Activated CD8-positive, alpha-beta memory T cell treated with anti-CD3 and anti-CD28 coated beads for 4 hours (primary cell): ENCODE measurements at regions not wholly inside any gene's neighbourhood (a gene's known extent, or its start where the extent isn't known, plus 50 kb on each side); places are given as distances from the start of the nearest gene placed in this dataset.

ENCODE experiments used
- DNase-seq, 2 donors: peaks; one replicate each; pipeline ENCODE4 v3.0.0-alpha.2; 2020; ENCODE audit warnings: low read depth in 2 of 2

DNA sequence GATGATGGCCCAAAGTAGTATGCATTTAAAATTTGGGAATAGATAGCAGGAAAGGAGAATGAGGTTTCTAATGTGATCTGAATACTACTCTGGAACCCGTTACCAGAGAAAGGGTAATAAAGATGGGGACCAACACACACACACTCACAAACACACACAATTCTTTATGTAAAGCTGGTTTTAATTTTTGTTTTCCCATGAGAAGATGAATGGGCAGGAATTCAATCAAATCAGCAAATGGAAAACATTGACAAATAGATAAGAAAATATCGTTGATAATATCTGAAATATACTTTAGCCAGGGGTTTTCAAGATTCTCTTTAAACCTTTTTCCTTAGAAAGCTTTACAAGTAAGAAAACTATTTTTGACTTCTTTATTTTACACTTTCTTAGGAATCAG is 303.0 kb downstream of the PRL start:
- no peak for DNase-seq

DNA sequence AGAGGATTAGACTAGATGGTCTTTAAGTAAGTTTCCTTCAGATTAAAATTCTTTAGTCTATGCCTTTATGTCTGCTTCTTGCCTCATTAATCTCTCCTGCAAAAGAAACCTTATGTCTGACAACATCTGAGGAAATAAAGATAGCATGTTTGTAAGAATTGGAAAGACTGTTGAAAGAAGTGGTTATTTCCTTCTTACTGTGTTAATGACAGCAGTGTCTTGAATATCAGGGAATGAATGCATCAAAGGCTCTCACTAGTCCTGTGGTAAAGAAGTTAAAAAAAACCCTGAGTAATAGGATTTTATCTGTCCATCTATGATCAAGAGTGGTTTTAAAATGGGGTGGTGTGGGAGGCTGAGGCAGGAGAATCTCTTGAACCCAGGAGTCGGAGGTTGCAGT is 302.0 kb downstream of the PRL start:
- DNase-seq, result no peak

DNA sequence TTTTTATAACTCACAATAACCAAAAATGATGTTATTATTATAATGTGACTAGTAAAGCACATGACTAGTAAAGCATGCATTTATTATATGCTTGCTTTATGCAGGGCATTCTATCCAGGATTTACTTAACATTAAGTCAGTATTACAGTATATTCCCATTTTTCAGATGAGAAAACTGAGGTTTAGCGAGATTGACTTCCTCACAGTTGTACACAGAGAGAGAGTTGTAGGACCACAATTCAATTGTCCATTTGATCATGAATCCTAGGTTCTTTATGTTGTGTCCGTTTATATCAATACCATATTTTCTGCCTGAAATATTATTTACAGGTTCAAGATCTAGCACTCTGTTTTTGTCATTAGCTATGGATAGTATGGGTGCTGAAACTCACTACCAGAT is 301.5 kb downstream of the PRL start:
- DNase-seq, result no peak

DNA sequence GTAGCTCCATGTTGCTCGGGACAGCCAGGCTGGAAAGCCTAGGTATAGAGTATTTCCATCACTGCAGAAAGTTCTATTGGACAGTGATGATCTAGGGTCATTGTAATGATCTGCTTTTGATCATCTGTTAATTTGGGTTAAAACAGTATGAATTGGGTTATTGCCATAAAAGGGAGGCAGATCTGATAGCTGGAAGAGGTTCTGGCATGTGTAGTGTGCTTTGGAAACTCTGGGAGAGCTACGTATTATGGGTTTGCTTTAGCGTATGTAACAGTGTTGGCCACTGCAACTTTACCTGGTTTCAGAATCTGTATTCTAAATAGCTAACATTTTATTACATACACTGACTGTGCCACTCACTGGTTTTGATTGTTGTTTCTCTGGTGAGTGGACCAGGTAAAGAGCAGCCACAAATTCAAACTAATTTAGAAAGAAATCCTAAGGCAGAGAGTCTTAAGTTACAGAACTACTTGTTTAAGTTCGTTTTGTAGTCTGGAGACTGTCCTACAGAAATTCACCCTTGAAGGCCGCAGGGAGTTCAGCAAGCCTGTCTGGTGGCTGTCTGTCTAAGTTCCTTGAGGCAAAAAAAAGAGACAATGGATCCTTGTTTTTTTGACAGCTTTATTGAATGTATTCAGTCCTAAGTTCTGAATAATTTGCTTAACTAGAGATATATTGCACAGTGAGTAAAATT is 300.3 kb downstream of the PRL start:
- no peak for DNase-seq

DNA sequence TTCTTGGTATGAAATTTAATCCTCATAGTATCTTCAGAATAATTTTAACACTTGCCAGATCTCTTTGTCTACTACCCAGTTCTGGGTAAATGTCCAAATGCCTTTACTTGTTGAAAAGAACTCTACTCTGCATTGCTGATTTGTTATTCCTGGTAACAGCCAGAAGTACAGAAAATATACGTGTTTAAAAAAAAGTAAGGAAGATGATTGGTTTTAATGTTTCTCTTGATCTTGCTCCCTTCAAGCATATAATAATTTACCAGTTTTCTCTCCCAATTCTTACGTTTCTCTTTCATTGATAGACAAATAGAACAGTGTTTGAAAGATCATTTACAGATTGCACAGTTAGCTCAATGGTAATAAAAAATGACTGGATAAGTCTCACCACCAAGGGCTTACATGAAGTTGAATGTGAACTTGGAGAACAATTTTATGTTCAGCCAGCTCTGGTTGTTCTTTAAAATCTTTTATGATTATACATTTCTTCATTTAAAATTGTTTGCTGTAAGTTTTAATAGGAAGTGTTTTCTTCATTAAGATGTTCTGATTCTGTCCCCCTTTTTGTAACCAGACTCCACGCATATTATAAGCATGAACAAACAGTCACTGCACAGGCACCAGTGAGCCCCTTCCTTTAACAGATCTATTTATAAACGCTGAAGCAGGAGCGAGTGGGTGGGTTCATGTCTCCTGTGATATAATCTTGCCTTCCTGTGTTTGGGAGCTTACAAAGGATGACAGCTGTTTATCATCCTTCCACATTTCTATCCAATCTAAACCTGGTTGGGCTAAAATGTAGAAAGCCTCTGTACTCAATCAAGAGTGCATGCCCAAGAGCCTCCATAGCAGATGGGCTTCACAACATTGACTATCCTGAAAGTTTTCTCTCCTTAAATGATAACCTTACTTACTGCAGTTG is 299.5 kb downstream of the PRL start:
- no peak for DNase-seq

DNA sequence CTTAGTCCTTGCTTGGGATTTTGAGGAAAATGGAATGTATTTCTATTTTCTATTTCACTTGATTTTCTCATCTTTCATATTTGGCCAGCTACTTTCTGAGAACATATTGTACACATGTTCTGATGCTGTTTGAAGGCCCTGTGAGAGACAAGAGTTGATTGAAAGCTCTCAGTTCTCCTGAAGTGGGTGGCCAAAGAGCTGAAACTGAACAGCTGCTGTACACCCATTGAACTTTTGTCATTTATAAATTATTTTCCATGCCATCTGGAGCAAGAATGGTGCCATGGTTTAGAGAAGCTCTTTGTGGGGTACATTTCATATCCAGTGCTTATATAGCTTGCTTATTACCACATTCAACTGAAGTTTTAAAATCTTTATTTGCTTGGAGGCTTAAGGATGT is 298.3 kb downstream of the PRL start:
- DNase-seq, result no peak

DNA sequence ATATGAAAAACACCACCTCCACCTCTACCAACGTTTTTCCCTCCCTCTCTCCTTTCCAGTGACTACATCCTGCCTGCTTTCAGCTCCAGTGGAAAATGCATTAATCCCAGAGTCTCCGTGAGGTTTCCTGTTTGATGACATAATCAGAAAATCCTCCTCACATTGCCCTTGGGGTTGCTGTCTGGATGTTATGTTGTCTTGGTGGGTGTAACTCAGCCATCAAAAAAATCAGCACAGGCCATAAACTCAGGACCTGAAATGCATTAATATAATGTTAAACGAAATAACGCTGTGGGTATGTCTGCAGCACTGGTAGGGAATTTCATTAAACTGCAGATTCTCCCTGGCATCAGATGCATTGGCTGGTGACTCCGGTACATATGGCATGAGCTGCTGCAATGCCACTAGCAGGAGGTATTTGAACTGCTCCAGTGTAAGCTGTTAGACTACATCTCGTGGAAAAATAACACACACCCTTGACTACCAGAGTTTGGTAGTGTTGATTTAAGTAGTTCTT is 297.8 kb downstream of the PRL start:
- DNase-seq, result no peak

DNA sequence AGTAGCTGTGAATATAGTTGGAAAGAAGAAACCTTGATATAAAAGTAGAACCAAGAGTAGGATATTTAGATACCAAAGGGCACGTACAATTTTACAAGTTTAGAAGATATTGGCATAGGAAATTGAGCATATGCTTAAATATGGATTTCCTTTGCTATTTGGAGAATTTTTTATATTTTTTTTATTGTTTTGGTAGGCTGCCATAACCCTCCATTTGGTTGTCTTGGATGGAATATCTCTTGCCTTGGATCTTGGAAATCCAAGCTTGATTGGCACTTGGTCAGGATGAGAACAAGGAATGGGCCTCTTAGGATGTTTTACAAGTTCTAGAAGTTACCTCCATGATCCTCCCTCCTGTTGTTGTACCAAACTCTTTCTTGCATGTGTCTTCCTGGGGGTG is 297.1 kb downstream of the PRL start:
- DNase-seq, result no peak

DNA sequence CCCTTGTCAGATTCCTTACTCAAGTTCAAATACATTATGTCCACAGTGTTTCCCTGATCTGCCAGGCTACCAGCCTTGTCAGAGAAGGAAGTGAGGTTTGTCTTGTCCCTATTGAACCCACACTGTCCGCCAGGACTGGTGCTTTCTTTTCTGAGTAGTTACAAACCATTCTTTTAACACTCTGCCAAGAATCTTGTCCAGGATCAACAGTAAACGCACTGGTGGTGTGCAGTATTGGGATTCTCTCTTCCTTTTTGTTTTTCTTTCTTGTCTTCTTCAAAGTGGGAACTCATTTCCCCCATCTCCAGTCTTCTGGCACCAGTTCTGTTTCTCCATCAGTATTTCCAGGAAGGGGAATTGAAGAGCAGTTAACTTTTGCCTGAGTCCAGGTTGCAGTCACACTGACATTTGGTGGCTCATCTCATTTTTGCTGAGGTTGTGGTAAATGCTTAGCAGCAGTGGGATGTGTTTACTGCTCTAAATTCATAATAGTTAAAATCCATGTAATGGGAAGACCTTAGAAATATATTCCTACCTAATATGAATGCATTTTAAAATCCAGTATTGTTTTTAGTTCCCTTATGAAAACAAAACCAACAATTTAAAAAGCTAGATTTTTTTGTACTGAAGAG is 295.3 kb downstream of the PRL start:
- DNase-seq, result no peak

DNA sequence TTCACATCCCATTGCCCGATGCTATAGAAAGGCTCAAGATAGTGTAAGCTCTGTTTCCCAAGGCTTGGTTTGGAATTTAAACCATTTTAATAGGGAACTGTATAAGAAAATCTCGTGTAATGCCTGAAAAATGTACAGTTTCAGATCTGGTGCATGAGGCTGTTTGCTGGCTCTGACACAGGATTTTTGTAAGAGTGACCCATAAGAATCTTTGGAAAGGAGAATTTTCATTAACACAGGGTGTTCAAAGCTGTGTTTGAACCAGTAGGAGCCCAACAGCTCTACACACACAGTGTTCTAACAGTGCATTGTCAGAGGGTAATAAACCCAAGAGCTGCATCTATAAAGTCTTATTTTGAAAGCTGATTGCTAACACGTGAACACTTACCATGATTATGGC is 293.5 kb downstream of the PRL start:
- DNase-seq, result no peak

DNA sequence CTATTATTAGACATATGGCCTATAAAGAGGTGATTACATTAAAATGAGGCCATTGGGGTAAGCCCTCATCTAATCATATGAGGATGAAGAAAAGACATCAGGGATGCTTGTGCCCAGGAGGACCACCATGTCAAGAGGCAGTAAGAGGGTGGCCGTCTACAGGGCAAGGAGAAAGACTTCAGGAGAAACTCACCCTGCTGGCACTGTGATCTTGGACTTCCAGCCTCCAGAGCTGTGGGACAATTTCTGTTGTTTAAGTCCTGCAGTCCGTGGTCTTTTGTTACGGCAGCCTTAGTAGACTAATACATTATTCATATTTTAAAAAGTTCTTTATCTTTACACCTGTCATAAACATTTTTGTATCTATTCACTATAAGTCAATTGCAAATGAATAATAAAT is 290.0 kb downstream of the PRL start:
- no peak for DNase-seq

DNA sequence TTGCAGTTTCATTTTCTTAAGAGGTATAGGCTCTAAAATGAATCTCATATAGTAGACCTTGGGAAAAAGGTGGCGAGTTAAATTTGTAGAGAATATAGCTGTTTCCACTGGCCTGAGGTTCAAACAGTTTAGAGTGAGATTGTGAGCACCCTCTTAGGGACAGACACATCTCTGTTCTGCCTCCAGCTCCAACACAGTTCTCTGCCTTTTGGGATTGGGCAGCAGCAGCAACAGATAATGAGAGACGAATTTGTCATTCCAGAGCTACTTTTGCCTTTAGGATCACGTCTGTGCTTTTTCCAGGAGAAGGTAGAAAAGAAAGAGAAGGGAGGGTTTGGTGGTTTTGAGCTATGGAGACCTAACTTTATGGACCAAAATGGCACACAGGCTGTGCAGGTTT is 289.4 kb downstream of the PRL start:
- no peak for DNase-seq

DNA sequence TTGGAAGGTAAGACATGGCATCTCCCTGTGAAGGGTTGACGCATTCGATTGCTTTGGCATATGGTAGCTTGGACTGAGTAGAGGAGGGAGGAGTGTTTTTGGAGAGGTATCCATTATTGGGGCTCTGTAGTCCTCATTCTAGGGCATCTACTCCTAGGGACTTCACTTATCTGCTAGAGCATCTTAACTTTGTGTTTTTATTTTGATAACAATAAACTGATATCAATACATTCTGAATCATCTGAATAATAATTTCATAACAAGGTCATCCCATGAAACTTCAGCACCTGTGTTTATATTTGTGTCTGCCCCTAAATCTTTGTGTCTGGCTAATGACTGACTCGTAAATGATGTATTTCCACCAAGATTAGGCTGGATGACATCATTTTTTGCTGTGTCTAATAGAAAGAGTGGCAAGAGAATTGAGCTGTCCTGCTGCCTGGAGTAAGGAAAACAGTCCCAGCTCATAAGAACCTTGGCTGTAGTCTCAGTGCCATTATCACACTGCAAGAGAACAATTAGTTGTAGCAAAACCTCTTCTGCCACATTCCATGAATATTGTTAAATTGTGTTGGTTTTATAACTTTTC is 288.5 kb downstream of the PRL start:
- no peak for DNase-seq

DNA sequence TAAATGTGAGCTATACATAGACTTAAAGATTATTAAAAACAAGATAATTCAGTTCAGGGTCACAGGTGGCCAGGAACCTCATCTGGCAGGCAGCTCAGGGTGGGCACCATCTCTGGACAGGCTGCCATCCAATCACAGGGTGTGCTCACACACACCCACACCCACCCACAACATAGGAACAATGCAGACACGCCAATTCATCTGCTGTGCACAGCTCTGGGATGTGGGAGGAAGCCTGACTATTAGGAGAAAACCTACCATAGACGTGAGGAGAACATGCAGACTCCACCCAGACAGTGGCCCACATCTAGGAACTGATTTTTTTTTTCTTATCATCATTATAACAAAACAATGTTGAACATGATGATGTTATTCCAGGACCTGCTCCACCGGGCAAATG is 286.7 kb downstream of the PRL start:
- no peak for DNase-seq

DNA sequence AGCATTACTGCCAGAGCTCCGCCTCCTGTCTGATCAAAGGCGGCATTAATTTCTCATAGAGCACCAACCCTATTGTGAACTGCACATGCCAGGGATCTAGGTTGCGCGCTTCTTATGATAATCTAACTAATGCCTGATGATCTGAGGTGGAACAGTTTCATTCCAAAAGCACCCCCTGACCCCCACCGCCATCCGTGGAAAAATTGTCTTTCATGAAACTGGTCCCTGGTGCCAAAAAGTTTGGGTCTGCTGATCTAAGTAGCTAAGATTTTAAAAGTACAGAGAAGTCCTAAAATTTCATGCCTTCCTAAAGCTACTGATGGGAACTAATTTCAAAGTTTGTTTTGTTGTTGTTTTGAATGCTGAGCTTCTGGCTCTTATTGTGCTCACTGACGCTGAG is 281.6 kb downstream of the PRL start:
- DNase-seq, result no peak

DNA sequence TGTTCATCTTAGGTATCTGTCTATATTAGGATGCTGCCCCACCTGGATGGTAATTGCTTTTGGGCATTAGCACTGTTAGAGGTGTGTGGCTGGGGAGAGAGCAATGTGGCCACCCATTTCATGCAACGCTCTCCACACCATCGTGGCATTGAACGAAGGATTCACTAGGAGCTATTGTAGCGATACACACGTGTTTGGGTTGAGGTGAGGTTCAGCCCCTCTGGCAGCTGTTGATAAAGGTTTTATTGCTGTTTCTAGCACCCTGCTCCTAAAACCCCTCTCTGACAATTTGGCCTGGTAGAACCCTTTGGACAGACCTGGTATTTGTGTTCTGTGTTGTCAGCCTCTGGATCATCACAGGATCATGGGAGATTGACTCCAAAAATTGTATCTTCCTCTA is 280.9 kb downstream of the PRL start:
- no peak for DNase-seq

DNA sequence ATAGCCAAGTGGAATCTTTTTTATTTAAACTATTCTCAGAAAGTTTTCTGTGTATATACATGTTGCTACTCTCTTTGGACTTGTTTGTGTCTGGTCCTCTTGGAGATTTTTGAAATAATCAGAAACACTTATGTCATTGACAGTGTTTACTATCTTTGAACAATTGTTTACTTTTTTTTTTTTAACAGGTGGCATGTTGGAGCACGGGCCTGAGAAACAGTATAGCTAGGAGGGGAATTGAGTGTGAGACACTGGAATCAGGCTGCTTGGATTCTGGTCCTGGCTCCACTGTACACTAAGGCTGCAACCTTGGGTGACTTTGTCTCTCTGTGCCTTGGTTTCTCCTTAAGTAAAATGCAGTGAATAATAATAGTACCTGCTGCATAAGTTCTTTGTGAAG is 279.6 kb downstream of the PRL start:
- no peak for DNase-seq

DNA sequence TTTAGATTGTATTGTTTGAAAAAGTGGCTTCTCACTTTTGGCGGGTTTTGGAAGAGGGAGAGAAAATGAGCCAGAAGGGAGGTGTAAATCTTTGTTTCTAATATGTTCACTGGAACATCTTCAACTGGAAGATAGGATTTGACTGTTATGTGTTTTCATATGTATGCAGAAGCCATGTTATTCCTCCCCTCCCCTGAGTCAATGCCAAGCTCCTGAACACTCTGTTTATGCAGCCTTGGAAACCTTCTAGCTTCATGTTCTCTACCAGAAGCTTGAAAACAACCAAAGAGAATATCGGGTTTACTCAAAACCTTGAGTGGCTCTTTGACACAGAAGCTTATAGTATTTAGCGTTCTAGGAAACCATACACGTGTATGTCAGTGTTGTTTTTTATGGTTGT is 279.1 kb downstream of the PRL start:
- no peak for DNase-seq

DNA sequence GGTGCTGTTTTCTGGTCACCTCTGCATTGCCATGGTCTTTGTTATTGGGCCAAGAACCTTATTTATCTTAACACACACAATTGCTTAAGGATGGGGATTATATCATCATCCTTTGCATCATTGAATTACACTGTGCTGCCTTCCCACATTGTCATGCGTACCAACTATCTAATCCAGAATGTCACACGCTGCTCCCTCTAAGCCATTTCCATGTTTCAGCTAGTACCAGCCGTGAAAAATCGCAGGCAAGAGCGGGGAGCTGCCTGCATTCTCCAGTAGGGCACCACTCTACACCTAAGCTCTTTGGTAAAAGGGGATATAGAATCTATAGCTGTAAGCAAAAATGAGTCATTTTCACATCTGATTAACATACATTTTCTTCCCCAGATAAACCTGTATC is 277.0 kb downstream of the PRL start:
- DNase-seq, result no peak

DNA sequence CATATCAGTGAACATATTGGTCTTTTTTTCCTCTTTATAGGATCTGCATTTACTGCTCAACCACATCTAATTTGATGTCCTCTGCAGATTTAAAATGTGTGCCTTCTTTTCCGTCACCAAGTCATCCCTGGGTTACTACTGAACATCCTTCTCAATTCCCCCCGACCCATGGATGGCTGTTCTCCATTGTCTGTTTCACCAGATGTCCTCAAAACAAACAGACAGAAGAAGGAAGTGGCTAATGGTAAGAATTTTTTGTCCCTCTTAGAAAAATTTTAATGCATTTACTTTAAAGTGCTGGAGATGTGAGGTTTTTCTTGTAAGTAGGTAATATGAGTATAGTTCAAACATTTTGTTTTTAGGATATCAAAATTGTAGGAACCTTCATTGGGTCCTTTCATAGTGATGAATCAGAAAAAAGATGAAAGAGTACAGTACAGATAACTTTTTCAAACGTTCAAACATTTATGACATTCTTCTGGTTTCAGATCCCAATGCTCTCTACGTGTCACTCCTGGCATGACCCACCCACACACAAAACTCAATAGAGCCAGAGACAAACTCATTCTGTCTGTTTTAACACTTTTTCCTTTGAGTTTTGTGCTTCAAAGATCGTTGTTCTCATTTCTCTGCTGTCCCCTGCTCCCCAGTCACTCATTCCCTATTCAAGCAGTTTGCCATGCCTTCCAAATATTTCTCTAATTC is 276.4 kb downstream of the PRL start:
- no peak for DNase-seq

DNA sequence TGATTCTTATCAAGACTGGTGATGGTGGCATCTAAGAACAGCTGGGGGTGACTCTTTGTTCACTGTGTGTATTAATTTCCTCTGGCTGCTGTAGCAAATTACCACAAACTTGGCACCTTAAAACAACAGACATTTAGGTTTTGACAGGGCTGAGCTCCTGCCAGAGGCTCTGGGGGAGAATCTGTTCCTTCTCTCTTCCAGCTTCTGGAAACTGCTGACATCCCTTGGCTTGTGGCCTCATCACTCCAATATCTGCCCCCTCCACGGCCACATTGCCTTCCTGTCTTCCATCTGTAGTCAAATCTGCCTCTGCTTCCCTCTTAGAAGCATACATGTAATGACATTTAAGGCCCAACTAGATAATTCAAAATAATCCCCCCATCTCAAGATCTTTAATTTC is 274.9 kb downstream of the PRL start:
- DNase-seq, result no peak

DNA sequence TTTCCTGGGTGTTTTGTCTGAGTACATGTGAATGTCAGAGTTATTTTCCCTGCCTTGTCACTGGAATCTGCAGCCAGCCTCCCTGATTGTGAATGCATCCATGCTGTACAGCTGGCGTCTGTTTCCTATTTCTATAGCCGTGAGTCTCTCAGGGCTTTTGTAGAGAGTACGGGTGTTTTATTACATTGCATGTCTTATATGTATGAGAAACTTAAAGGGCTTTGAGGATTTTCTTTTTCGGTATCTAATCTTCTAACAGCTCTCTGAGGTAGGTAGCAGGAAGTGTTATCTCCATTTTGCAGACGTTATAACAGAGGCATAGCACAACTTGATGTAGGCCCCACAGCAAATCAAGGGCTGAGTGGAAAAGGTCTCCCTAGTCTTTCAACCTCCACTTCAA is 272.9 kb downstream of the PRL start:
- DNase-seq, result no peak
